Hematopoietic multipotent progenitor cell treated with erythropoietin and hydrocortisone succinate and interleukin-3 and kit ligand, for 8 days (in vitro differentiated cells): ENCODE measurements at regions not wholly inside any gene's neighbourhood (a gene's known extent, or its start where the extent isn't known, plus 50 kb on each side); places are given as distances from the start of the nearest gene placed in this dataset.
"Not testable (repeated sequence)": the region's sequence is repeated elsewhere in the genome, so short reads cannot be mapped to it uniquely, and the experiment has no call there.

Experiments
- DNase-seq: peaks from one replicate; pipeline ENCODE4 v3.0.0-alpha.2; 2015

DNA sequence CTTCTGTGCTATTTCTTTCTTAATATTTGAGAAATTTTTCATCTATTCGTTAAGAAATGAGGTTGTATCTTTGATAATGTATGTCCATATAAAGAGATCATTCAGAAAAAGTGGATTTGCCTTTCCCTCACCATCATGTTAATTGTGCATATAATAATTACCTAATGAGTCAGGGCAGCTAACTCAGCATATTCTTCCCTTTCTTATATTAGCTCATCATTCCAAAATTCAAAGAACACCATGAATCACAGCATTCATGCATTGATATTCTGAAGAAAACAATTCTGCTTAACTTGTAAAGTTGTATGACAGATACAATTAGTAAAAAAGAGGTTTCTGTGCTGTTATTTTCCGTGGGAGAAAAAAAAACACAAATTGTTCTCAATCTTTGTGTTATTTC is 630.6 kb downstream of the TLE1 start:
- no peak for DNase-seq

DNA sequence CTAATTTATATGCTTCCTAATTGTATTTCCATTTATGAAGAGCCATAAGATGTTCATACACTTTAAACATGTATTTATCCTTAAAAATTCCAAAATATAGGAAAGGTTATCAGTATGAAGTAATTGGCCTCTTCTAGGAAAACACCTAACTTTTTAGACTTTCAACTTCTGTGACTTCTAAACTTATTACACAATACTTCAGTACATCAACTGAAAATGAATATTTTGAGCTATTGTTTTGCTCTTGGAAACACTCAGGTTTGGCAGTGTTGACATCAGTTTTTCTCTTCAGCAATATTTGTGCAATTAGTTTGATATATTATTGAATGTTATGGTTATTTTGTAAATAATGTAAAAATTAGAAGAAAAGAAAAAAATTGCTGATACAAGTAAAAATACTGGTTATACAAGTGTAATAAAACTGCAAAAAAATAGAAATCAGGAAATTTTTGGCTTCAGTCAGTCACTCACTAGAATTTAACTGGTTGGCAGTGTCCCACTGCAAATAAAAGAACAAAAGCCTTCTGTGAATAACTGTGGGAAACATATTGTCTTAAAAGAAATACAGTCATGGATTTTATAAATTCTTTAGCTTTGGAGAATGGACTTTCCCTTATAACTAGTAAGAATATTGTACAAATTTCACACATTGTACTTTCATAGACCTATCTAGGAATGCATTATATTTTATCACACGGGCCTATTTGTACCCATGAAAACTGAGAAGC is 635.9 kb downstream of the TLE1 start:
- no peak for DNase-seq

DNA sequence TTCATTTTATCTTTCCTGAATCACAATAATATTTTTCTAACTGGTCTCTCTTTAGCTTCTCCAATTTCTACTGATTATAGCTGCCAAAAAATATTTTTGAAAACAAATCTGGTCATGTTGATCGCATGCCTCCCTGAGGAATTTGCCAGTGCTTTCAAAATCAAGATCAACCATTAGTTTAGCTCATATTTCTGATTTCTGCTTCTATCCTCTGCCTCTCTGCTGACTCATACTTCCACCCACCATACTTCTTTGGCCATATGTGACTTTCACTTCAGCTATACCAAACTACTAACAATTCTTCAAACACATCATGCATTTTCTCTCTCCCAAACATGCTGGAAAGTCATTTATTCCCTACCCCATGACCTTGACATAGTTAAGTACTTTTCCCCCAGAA is 636.5 kb downstream of the TLE1 start:
- DNase-seq = no peak

DNA sequence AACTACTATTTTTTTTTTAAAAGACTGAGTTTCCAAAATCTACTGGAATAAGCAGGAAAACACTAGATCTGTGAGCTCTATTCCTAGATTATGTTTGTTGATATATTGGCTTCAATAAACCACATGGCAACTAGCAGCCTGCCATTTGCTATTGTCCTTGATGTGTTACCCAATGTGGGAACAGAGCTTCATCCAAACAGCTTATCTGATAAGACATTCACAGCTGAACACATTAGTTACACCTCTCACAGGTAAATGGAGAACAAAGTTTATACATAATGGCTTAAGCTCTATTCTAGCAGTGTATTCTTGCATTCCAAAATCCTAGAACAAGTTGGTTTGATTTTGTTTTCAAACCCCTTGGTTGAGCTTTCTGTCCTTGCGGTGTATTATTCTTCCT is 642.1 kb downstream of the TLE1 start:
- no peak for DNase-seq

DNA sequence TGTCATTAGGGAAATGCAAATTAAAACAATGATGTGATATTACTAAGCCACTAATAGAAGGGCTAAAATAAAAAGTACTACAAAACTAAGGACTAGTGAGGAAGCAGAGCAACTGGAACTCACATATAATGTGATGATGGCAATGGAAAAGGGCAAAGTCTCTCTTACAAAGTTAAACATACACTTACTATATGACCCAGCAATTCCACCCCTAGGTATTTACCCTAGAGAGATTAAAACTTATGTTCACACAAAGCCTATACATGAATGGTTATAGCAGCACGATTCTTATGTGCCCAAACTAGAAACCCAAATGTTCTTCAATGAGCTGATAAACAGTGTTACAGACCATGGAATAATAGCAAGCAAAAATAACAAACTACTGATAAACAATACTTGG is 643.7 kb downstream of the TLE1 start:
- DNase-seq = no peak

DNA sequence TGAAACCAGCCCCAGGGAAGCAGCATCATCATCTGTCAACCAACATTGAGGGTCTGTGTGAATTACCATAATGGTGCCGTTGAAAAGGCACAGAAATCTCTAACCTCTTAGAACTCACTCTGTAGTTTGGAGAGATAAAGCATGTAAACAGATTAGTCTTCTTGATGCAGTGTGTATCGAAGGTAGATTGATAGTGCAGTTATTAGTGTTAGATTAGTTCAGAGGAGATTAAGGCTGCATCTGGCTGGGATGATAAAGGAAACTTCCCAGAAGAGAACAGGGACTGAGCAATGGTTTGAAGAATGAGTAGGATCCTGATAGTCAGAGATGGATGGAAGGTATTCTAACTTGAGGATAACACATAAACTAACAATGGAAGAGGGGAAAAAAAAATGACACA is 651.5 kb downstream of the TLE1 start:
- DNase-seq = no peak

DNA sequence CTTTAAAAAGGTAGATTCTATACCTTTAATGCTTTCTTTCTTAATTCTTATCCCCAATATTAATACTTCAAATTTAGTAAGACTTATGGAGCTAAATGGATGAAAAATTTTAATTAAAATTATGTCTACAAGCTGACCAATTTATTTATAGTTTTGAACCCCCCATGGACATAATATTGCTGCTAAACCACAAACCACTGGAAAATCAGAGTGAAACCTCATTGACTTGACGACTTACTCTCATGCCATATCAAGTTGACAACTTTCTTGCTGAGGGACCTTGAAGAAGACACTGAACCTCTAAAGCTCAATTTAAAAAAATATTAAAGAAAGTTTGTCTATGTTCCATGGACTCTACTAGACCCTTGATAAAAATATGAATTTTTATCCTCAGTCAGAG is 653.7 kb downstream of the TLE1 start:
- no peak for DNase-seq

DNA sequence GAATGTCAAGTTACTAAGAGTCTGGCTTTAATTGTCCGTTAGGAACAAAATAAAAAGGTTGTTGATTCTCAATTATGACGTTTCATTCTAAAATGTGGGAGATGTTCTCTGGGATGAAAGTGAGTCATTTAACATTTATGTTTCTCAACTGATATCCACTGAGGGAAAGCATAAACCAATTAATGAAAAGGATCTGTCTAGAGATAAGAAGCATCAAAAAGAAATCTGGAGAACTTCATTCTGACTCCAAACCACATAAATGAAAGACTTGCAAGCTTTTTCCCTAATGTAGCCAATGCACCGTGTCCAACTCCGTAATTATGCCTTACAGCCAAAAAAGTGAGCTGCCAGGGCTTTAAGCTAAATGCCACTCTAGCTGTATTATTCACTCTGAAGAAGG is 654.2 kb downstream of the TLE1 start:
- DNase-seq = no peak

DNA sequence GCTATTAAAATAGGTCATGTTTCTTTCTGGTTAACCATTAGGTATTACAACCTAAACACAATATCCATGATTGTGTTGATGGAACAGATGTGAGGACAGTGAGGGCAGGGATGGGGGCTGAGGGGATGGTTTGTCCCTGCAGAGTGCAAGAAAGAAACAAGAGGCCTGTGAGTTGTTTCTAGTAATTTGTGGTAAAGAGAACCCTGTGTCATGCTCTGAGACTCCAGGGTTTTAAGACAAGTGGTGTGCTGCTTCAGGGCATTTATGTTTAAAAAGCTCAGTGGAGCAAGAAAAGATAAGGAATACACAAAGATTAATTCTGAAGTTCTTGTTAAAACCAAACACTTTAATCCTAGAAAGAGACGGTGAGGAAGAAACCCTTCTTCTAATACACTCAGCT is 656.5 kb downstream of the TLE1 start:
- DNase-seq = no peak

DNA sequence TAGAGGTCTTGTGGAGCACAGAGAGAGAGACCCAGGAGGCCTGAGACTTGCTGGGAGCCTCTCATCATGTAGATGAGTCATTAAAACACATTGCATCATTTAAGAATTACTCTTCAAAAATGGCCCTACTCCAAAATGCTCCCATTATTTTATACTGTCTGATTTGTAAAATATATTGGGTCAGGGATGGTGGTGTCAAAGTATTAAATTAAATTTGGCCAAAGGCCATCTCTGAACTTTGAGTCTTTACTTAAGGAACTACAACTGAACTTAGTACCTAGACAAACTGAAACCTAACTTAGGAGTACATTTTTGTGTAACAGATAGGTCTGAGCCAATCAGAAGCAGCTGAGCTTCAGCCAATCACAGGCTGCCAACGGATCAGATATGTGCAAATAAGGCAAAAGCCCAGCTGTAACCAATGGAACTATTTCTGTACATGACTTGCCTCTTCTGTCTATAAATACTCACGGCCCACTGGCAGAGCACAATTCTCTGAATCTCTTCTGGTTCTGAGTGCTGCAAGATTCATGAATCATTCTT is 657.2 kb downstream of the TLE1 start:
- DNase-seq = no peak

DNA sequence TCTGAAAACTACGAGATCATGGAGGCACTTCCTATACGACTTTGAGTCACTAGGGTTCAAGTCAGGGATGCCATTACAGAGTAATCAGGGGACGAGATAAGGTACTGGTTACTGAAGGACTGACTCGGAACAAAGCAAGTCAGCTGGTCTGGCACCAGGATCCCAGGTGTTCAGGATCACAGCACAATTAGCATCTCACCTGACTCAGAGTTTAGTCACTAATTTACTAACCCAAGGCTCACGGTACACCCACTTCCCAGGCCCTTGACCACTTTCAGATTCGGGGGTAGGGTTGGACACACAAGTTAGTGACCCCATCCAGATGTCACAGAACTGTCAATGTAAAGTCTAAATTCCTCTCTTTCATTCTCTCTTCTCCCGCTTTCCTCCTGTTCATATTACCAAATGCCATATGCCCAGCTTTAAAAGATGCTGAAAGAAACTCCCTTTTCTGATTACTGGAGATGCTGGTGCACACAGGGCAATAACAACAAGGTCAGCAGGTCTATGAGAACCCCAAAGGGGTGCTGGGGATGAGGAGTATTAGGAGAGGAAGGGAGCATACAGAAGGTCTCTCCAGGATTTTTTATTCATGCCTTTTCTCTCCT is 657.8 kb downstream of the TLE1 start:
- no peak for DNase-seq

DNA sequence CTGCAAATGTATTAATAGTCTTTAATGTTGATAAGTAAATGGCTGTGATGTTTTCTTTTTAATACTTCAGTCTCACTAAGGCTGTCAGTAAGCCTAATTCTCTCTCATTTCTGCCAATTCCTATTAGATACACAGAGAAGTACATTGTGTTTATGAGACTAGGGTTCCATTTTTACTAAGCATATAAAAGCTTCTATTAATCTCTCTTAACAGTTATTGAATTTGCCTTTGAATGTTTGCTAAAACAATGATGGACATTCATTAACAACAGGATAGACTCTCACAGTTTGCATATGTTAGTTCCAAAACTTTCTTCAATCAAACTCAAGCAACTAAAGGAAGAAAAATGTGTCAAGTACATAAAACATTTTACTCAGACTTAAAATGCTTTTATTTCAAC is 659.3 kb downstream of the TLE1 start:
- no peak for DNase-seq

DNA sequence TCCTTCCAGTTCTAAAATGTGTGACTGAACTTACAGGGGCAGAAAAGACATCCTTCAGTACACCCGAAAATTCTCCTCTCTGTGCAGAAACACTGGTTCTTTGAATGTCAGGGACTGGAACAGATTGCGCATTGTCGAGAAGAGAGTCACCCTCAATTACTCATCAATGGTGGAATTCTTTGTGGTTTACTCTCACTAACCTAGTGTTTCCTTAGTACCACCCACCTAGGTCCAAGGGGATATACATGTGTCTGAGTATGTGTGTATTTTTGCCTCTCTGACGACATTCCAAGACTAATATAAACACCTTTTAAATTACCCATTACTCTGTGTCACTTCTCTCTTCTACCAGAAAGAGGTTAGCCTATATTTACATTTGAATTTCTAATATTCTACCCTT is 660.8 kb downstream of the TLE1 start:
- no peak for DNase-seq

DNA sequence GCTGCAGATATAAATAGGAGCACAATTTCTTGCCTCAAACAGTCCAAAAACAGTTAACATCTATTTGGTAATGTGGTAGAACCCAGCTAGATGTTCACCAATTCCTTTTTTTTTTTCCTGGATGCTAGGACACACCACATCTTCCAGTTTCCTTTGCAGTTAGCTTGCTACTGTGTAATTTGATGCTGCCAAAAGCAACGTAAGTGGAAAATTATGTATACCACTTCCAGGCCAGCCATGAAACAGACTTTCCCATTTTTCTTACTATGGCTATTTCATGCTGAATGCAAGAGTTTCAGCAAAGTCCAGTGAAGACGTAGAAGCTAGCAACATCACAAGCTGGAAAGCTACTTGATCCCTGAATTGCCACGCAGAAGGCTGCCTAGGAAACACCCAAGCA is 667.2 kb downstream of the TLE1 start:
- DNase-seq = no peak

DNA sequence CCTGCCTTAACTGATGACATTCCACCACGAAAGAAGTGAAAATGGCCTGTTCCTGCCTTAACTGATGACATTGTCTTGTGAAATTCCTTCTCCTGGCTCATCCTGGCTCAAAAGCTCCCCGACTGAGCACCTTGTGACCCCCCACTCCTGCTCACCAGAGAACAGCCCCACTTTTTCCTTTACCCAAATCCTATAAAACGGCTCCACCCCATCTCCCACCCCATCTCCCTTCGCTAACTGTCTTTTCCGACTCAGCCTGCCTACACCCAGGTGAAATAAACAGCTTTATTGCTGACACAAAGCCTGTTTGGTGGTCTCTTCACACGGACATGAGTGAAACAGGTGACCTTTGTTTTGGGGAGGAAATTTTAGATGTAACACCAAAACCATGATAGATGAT is 674.4 kb downstream of the TLE1 start:
- DNase-seq = not testable (repeated sequence)

DNA sequence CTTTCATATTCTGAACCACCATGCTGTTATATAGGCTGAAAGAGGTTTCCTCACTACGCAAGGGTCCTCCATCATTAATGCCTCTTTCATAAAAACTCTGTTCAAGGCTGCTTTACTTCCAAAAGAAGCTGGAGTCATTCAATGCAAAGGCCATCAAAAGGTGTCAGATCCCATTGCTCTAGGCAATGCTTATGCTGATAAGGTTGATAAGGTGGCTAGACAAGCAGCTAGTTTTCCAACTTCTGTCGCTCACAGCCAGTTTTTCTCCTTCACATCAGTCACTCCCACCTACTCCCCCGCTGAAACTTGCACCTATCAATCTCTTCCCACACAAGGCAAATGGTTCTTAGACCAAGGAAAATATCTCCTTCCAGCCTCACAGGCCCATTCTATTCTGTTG is 676.2 kb downstream of the TLE1 start:
- not testable (repeated sequence) for DNase-seq

DNA sequence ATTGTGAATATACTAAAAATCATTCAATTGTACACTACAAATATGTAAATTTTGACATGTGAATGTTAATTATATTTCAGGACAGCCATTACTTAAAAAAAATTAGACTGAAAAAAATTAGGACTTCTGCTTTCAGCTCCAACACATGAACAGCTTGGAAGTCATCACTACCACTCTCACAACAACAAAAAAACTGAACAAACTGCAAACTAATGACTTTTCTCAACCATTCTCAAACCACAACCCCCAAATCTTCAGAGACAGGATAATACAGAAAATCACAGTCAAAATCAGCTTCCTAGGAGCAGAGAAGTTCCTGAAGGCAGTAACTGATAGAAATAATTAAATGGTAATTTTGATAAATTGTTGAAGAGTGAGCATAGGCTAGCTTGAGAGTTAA is 686.4 kb downstream of the TLE1 start:
- no peak for DNase-seq

DNA sequence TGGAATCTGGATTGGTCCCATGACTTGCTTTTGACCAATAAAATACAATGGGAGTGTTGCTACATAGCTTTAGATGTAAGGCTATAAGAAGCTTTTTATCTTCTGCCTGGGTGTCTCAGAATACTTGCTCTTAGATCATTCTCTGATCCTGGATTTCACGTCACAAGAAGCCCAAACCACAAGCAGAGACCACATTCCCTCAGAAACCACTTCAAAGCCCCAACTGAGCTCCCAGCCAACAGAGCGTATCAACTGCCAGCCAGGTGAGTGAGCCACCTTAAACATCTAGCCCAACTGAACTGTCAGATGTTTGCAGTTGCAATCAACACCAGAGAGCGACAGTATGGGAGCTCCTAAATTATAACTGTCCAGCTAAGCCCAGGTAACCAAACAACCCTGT is 687.1 kb downstream of the TLE1 start:
- no peak for DNase-seq

DNA sequence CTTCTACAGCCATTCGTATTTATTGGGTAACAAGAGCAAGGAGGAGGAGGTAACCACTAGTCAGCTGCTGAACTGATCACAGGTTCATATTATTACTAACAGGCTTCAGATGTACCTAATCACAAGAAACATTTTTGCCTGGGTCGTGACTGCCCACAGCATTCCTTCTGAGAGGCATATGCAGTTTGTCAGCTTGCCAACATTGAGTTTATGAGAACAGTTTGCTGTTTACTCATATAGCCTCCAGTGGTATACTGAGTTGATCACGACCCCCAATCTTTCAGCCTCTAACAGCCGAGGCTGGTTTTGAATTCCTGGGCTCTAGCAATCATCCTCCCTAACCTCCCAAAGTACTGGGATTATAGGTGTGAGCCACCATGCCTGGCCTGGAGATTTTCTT is 693.6 kb downstream of the TLE1 start:
- no peak for DNase-seq

DNA sequence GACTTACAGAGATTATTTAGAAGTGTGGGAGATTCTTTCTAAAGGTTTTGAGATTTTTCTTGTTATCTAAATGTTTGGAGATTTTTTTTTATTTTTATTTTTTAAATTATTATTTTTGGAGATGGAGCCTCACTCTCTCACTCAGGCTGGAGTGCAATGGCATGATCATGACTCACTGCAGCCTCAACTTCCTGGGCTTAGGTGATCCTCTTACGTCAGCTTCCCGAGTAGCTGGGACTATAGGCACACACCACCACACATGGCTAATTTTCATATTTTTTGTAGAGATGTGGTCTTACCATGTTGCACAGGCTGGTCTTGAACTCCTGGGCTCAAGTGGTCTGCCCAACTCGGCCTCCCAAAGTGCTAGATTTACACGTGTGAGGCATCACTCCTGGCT is 694.5 kb downstream of the TLE1 start:
- no peak for DNase-seq

DNA sequence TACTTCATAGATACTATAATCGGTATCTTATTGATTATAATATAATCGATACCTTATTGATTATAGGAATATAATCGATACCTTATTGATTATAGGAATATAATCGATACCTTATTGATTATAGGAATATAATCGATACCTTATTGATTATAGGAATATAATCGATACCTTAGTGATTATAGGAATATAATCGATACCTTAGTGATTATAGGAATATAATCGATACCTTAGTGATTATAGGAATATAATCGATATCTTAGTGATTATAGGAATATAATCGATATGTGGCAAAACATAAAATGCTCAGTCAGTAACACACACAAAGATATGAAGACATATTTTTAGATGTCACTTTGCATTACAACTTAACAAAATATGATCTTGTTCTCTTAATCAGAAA is 703.8 kb downstream of the TLE1 start:
- not testable (repeated sequence) for DNase-seq

DNA sequence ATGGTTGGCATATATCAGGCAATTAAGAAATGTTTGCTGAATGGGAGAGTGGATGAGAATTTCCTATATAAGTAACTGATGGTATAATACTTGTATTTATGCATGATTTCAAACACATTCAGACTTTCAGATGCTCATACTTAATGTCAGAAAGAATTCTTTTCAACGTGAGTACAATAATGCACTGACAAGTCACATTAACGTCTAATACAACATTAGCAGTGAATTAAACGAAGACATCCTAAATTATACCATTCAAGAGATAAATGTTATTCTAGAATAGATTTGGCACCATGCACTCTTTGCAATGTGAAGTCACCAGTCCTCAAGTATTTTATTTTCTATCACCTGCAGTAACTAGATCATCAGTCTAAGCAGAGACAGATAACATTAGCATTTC is 712.9 kb downstream of the TLE1 start:
- DNase-seq = no peak

DNA sequence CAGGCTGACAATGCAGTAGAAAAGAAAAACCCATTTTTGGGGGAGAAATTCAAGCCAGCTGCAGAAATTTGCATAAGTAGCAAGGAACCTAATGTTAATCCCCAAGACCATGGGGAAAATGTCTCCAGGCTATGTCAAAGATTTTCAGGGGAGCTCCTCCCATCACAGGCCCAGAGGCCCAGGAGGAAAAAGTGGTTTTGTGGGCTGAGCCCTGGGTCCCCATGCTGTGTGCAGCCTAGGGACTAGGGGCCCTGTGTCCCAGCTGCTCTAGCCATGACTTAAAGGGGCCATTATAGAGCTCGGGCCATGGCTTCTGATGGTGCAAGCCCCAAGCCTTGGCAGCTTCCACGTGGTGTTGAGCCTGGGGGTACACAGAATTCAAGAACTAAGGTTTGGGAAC is 719.0 kb downstream of the TLE1 start:
- not testable (repeated sequence) for DNase-seq

DNA sequence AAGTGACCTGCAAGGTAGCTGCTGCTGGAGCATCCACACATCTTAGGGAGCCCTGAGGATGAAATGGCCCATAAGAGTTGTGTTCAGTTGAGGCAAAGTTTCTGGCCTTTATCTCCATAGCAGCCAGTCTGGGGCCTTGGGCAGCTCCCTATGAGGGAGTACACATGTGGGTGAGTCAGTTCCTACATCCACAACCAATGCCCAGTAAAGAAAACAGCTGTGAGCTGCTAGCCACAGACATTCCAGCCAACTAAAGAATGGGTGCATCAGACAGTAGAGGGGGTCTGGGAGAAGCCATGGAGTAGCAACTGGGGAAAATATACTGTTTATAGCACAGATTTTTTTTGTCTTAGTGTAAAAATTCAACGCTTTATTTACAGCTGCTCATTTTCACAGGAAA is 720.7 kb downstream of the TLE1 start:
- DNase-seq = no peak

DNA sequence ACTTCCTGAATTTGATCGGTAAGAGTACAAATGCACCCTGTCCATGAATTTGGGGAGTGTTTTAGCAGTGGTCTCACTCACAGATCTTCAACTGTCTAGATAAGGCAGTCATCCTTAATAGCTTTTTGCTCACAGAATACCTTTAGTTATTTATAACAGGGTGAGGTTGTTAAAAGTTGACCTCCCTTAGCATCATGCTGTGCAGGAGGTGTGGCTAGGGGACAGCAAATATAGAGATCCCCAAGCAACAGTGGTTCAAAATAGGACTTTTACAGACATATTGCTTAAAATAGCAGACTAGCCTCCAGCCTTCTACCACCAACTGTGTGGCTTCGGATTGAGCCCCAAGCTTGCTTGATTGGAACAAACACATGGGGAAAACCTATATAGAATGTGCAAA is 724.4 kb downstream of the TLE1 start:
- DNase-seq = no peak
